H1 (cell line): ENCODE measurements at regions not wholly inside any gene's neighbourhood (a gene's known extent, or its start where the extent isn't known, plus 50 kb on each side); places are given as distances from the start of the nearest gene placed in this dataset.

Source experiments
- CTCF ChIA-PET: fragments of 300-600 bp; sonication (Branson Sonifier 250); formaldehyde crosslinking; loops from one replicate; lab custom pipeline; 2021; ENCODE audit not compliant: partially characterized antibody; lab: Charles Lee
- POLR2A ChIA-PET: fragments of 300-600 bp; sonication (Branson Sonifier 250); formaldehyde crosslinking; loops from one replicate; lab custom pipeline; 2021; ENCODE audit warnings: inconsistent platforms; ENCODE audit not compliant: partially characterized antibody; lab: Charles Lee
- DNase-seq, 2 experiments: peaks; one replicate each; pipeline versions ENCODE4 v3.0.0 to v3.0.0-alpha.2; 2010 to 2022; ENCODE audit warnings: low spot score in 2 of 2, low read depth in 1 of 2, mixed read lengths in 1 of 2
- FAIRE-seq: peaks from 2 replicates; lab custom pipeline; 2011; peaks lifted over from hg19 to GRCh38; lab: Jason Lieb, UNC
- H2AFZ ChIP-seq: 2 replicates; pipeline ENCODE4 v1.8.1; 2012; ENCODE audit warnings: low read length, inconsistent platforms
- H2AK5ac ChIP-seq: 2 replicates; pipeline ENCODE4 v1.6.1; 2013; ENCODE audit warnings: low read depth, low read length
- H2BK120ac ChIP-seq: replicated peaks from 2 replicates; pipeline ENCODE3; 2013; ENCODE audit warnings: low read depth, low read length, inconsistent platforms
- H2BK12ac ChIP-seq: 2 replicates; pipeline ENCODE4 v1.6.1; 2013; ENCODE audit warnings: low read depth, low read length
- H2BK15ac ChIP-seq: 2 replicates; pipeline ENCODE4 v1.6.1; 2013; ENCODE audit warnings: low read length
- H2BK20ac ChIP-seq: 2 replicates; pipeline ENCODE4 v1.6.1; 2013; ENCODE audit warnings: low read length
- H2BK5ac ChIP-seq: 2 replicates; pipeline ENCODE4 v1.6.1; 2013; ENCODE audit warnings: low read depth, low read length
- H3K14ac ChIP-seq: 2 replicates; pipeline ENCODE4 v1.6.1; 2013; ENCODE audit warnings: inconsistent platforms; ENCODE audit not compliant: insufficient read length
- H3K18ac ChIP-seq: 2 replicates; pipeline ENCODE4 v1.6.1; 2013; ENCODE audit warnings: low read length; ENCODE audit errors: extremely low read depth
- H3K23ac ChIP-seq: 2 replicates; pipeline ENCODE4 v1.6.1; 2013; ENCODE audit warnings: inconsistent platforms; ENCODE audit not compliant: insufficient read length
- H3K23me2 ChIP-seq: 2 replicates; pipeline ENCODE4 v1.6.1; 2013; ENCODE audit warnings: low read depth, low read length
- H3K27ac ChIP-seq: 2 replicates; pipeline ENCODE4 v1.6.1; 2011; ENCODE audit warnings: low read depth, low read length, inconsistent platforms
- H3K27me3 ChIP-seq, 4 experiments: replicated peaks in 1 of 4; 1 replicate in 1 of 4; 2 replicates in 3 of 4; pipeline versions ENCODE4 v1.6.1 to v1.8.1; 2011 to 2013; ENCODE audit warnings: low read length in 3 of 4, mild to moderate bottlenecking in 3 of 4, inconsistent platforms in 2 of 4, mixed read lengths in 2 of 4, moderate library complexity in 1 of 4; ENCODE audit not compliant: control insufficient read depth in 3 of 4, insufficient read depth in 3 of 4; ENCODE audit errors: extremely low read depth in 1 of 4
- H3K36me3 ChIP-seq, 4 experiments: 2 replicates each; pipeline versions ENCODE4 v1.6.1 to v1.8.1; 2011 to 2013; ENCODE audit warnings: mild to moderate bottlenecking in 4 of 4, low read length in 3 of 4, moderate library complexity in 2 of 4, control low read depth in 1 of 4, inconsistent platforms in 1 of 4; ENCODE audit not compliant: insufficient read depth in 4 of 4, control insufficient read depth in 2 of 4
- H3K4ac ChIP-seq: replicated peaks from 2 replicates; pipeline ENCODE3; 2013; ENCODE audit warnings: low read length, low read depth, mixed read lengths, inconsistent platforms; ENCODE audit not compliant: insufficient read length
- H3K4me1 ChIP-seq, 4 experiments: replicated peaks in 1 of 4; 1 replicate in 1 of 4; 2 replicates in 3 of 4; pipeline versions ENCODE4 v1.6.1 to v1.8.1; 2011 to 2013; ENCODE audit warnings: low read length in 3 of 4, inconsistent platforms in 2 of 4, mixed read lengths in 1 of 4; ENCODE audit not compliant: insufficient read depth in 4 of 4, control insufficient read depth in 3 of 4
- H3K4me2 ChIP-seq, 2 experiments: 2 replicates each; pipeline versions ENCODE4 v1.6.1 to v1.8.1; 2011 to 2013; ENCODE audit warnings: low read depth in 2 of 2, low read length in 2 of 2, control low read depth in 1 of 2, inconsistent platforms in 1 of 2, mild to moderate bottlenecking in 1 of 2; ENCODE audit not compliant: insufficient read depth in 1 of 2
- H3K4me3 ChIP-seq, 4 experiments: fragments of 200-600, 300-600 bp in 1 of 4; sonication (generic), shearing (Covaris generic), sonication (Bioruptor Twin) in 1 of 4; 2 replicates each; pipeline versions ENCODE4 v1.5.1 to v1.8.1; 2011 to 2016; ENCODE audit warnings: low read length in 4 of 4, low read depth in 3 of 4, control low read depth in 2 of 4, inconsistent platforms in 2 of 4, mild to moderate bottlenecking in 2 of 4, mixed read lengths in 1 of 4, moderate library complexity in 1 of 4; ENCODE audit not compliant: insufficient read depth in 2 of 4; ENCODE audit errors: extremely low read depth in 1 of 4
- H3K56ac ChIP-seq: replicated peaks from 2 replicates; pipeline ENCODE3; 2013; ENCODE audit warnings: low read depth, mild to moderate bottlenecking, mixed read lengths, low read length, inconsistent platforms; ENCODE audit not compliant: insufficient read length
- H3K79me1 ChIP-seq: 2 replicates; pipeline ENCODE4 v1.6.1; 2013; ENCODE audit warnings: low read depth, low read length, control low read depth
- H3K79me2 ChIP-seq, 2 experiments: 2 replicates each; pipeline versions ENCODE4 v1.6.1 to v1.8.1; 2012 to 2013; ENCODE audit warnings: low read length in 2 of 2, mild to moderate bottlenecking in 2 of 2, inconsistent platforms in 1 of 2; ENCODE audit not compliant: insufficient read depth in 2 of 2, control insufficient read depth in 1 of 2
- H3K9ac ChIP-seq, 4 experiments: replicated peaks in 1 of 4; 1 replicate in 1 of 4; 2 replicates in 3 of 4; pipeline versions ENCODE4 v1.6.1 to v1.8.1; 2011 to 2013; ENCODE audit warnings: low read depth in 3 of 4, low read length in 3 of 4, control low read depth in 2 of 4, mild to moderate bottlenecking in 2 of 4, moderate library complexity in 2 of 4, inconsistent platforms in 1 of 4; ENCODE audit errors: extremely low read depth in 1 of 4
- H3K9me3 ChIP-seq, 2 experiments: 2 replicates each; pipeline versions ENCODE4 v1.6.1 to v1.8.1; 2012 to 2013; ENCODE audit warnings: mild to moderate bottlenecking in 2 of 2, moderate library complexity in 2 of 2, control low read depth in 1 of 2, inconsistent platforms in 1 of 2, low read depth in 1 of 2, low read length in 1 of 2, mixed read lengths in 1 of 2; ENCODE audit not compliant: insufficient read depth in 2 of 2
- H4K20me1 ChIP-seq, 2 experiments: replicated peaks in 1 of 2; 2 replicates each; pipeline versions ENCODE3 to v1.8.1; 2011 to 2013; ENCODE audit warnings: inconsistent platforms in 2 of 2, low read length in 2 of 2, mild to moderate bottlenecking in 1 of 2; ENCODE audit not compliant: insufficient read depth in 2 of 2, control insufficient read depth in 1 of 2
- H4K5ac ChIP-seq: 2 replicates; pipeline ENCODE4 v1.6.1; 2013; ENCODE audit warnings: low read length, low read depth, mixed read lengths, inconsistent platforms; ENCODE audit not compliant: insufficient read length
- H4K8ac ChIP-seq: 2 replicates; pipeline ENCODE4 v1.8.0; 2013; ENCODE audit warnings: mild to moderate bottlenecking, moderate library complexity, low read length, inconsistent platforms; ENCODE audit not compliant: insufficient read depth; ENCODE audit errors: extremely low read depth
- H4K91ac ChIP-seq: replicated peaks from 2 replicates; pipeline ENCODE3; 2013; ENCODE audit warnings: low read length, mixed read lengths, inconsistent platforms; ENCODE audit not compliant: insufficient read length
- EGR1 ChIP-seq: IDR thresholded peaks from 2 replicates; pipeline ENCODE4 v1.6.1; 2011; ENCODE audit warnings: low read depth, low read length, borderline replicate concordance
- GABPA ChIP-seq: IDR thresholded peaks from 2 replicates; pipeline ENCODE4 v1.6.1; 2011; ENCODE audit warnings: mild to moderate bottlenecking, low read length, moderate library complexity, borderline replicate concordance; ENCODE audit not compliant: insufficient read depth
- POLR2A ChIP-seq, 2 experiments: IDR thresholded peaks; 1 replicate in 1 of 2; 2 replicates in 1 of 2; pipeline ENCODE4 v1.6.1; 2011; ENCODE audit warnings: low read depth in 2 of 2, low read length in 2 of 2, mild to moderate bottlenecking in 2 of 2; ENCODE audit errors: control extremely low read depth in 1 of 2
- TCF12 ChIP-seq: IDR thresholded peaks from 2 replicates; pipeline ENCODE4 v1.6.1; 2011; ENCODE audit warnings: low read depth, mild to moderate bottlenecking, low read length
- WGBS, 2 experiments: shearing (Covaris generic) in 1 of 2; methylation state at CpG; one replicate each; pipeline versions ENCODE4 v1.1.6 to v1.1.7; 2013 to 2015; ENCODE audit warnings: low lambda C conversion rate in 2 of 2, mixed read lengths in 2 of 2, inconsistent platforms in 1 of 2, low coverage in 1 of 2, missing lambda C conversion rate in 1 of 2; ENCODE audit not compliant: insufficient replicate concordance in 2 of 2, insufficient coverage in 1 of 2, insufficient read length in 1 of 2; ENCODE audit errors: extremely low coverage in 1 of 2, missing lambda C conversion rate in 1 of 2; 5-methylcytosine and 5-hydroxymethylcytosine counted together

- WGBS, 2 experiments, result 100% methylated on average over 1 of the region's 1 CpG; no CpG with 5 or more reads in 1 of the 2 experiments
- no peak overlapping the region for H4K8ac ChIP-seq
- TF ChIP-seq GABPA, result no peak
- TF ChIP-seq EGR1, result no peak
- TF ChIP-seq TCF12, result no peak
- TF ChIP-seq POLR2A (IDR thresholded peaks at IDR 0.05; ENCODE audit: control extremely low read depth in 1 of 2, low read depth in 2 of 2, low read length in 2 of 2), result no peak
- TF ChIP-seq, all 59 proteins: peak for 0
- H4K20me1 ChIP-seq, result no peaks in the 10 kb centered on the region
- H3K79me2 ChIP-seq, result no peaks in the 10 kb centered on the region
- H3K4ac ChIP-seq, result no peak overlapping the region
- H3K18ac ChIP-seq, result no peak overlapping the region
- FAIRE-seq, result no peak
- H3K4me1 ChIP-seq, result peaks cover 0 to 3% (median 0%) of the 10 kb centered on the region in 4 experiments; a peak in 1 of 7 replicates
- no peaks in the 10 kb centered on the region for H3K79me1 ChIP-seq
- H3K27me3 ChIP-seq, result no peaks in the 10 kb centered on the region
- ChIA-PET CTCF (no interaction called here), POLR2A (no interaction called here)
- no peak overlapping the region for H2BK15ac ChIP-seq
- H4K91ac ChIP-seq, result no peak overlapping the region
- no peak overlapping the region for H3K14ac ChIP-seq
- H2BK20ac ChIP-seq, result no peak overlapping the region
- no peaks in the 10 kb centered on the region for H3K36me3 ChIP-seq
- DNase-seq, result no peak
- no peak overlapping the region for H3K56ac ChIP-seq
- H3K9ac ChIP-seq, result no peak overlapping the region
- no peaks in the 10 kb centered on the region for H3K9me3 ChIP-seq
- no peak overlapping the region for H3K4me3 ChIP-seq
- no peak overlapping the region for H2AK5ac ChIP-seq
- H2BK120ac ChIP-seq, result peak overlapping the region; percentile 87
- no peak overlapping the region for H3K4me2 ChIP-seq
- no peak overlapping the region for H3K27ac ChIP-seq
- H4K5ac ChIP-seq, result no peak overlapping the region
- H2BK12ac ChIP-seq, result no peak overlapping the region
- H2AFZ ChIP-seq, result no peak overlapping the region
- no peaks in the 10 kb centered on the region for H3K23me2 ChIP-seq
- H2BK5ac ChIP-seq, result no peak overlapping the region
- H3K23ac ChIP-seq, result no peak overlapping the region
Measured at GRCh38 chr6:164252291-164252690, 837.8 kb downstream of the QKI start.
